ENCODE measurements at regions not wholly inside any gene's neighbourhood (a gene's known extent, or its start where the extent isn't known, plus 50 kb on each side); places are given as distances from the start of the nearest gene placed in this dataset.

DNA sequence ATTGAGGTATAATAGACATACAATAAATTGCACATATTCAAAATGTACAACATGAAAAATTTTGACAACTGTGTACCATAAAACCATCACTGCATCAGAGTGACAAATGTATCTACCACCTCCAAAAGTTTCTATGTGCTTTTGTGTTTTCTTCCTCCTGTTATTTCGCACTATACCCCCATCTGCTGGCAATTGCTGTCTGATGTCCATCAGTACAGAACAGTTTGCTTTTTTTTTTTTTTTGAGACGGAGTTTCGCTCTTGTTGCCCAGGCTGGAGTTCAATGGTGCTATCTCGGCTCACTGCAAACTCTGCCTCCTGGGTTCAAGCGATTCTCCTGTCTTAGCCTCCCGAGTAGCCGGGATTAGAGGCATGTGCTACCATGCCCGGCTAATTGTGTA lies 154.3 kb upstream of the GIMD1 start:
- intact Hi-C loops (cut with DNase I): no loop called here
- Histone ChIP-seq H3K27me3 (ENCODE audit: control insufficient read depth, insufficient read depth) (no peaks in the 10 kb centered on the region), H3K9me3 (ENCODE audit: control insufficient read depth, low read length) (no peaks in the 10 kb centered on the region), H3K27ac (ENCODE audit: low read length) (no peak overlapping the region), H3K4me3 (ENCODE audit: low read length) (no peak overlapping the region), H3K4me1 (ENCODE audit: control insufficient read depth, insufficient read depth, low read length) (no peaks in the 10 kb centered on the region)
- WGBS: 88% methylated on average over 8 of the region's 8 CpGs
- ATAC-seq (no peak), DNase-seq (no peak)

DNA sequence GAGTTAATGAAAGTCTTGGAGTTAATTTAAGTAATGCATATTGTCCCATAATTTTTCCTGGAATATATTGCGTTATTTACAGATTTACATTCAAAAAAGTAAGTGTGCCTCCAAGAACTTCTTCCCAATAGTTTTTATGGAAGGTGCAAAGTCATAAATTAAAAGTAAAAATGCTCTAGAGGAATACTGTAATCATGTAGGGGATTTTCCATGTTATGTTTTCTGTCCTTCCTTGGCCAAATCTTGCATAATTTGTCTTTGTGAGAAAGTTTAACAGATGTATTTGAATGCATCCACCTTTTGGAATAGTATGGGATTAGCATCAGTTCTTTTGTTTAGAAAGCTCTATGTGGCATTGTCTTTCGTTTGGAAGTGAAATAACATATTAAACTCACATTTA lies 144.1 kb upstream of the GIMD1 start:
- intact Hi-C loops (cut with DNase I): no loop called here
- Histone ChIP-seq H3K27me3 (ENCODE audit: control insufficient read depth, insufficient read depth) (no peaks in the 10 kb centered on the region), H3K4me3 (ENCODE audit: low read length) (no peak overlapping the region), H3K4me1 (ENCODE audit: control insufficient read depth, insufficient read depth, low read length) (no peaks in the 10 kb centered on the region), H3K27ac (ENCODE audit: low read length) (no peak overlapping the region), H3K9me3 (ENCODE audit: control insufficient read depth, low read length) (no peaks in the 10 kb centered on the region)
- 67% methylated on average over 2 of the region's 2 CpGs for WGBS
- ATAC-seq (no peak), DNase-seq (no peak)

DNA sequence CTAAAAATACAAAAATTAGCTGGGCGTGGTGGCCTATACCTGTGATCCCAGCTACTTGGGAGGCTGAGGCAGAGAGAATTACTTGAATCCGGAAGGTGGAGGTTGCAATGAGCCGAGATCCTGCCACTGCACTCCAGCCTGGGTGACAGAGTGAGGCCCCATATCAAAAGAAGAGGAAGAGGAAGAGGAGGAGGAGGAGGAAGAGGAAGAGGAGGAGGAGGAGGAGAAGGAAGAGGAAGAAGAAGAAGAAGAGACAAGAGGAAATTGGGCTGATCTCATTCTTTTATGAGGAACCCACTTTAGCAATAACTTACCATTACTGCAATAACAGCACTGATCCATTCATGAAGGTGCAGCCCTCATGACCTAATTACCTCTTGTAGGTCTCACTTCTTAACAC lies 138.9 kb upstream of the GIMD1 start:
- intact Hi-C loops (cut with DNase I): loop anchor here in 1 of 4 donors (10.0 kb wide), 1 partner anchor 243 kb away; no protein-coding TSS in a partner anchor
- no peak for DNase-seq
- no peak overlapping the region for H3K27ac ChIP-seq (ENCODE audit: low read length)
- no peaks in the 10 kb centered on the region for H3K27me3 ChIP-seq (ENCODE audit: control insufficient read depth, insufficient read depth)
- WGBS: 83% methylated on average over 3 of the region's 3 CpGs
- ATAC-seq: no peak
- no peaks in the 10 kb centered on the region for H3K4me1 ChIP-seq (ENCODE audit: control insufficient read depth, insufficient read depth, low read length)
- no peak overlapping the region for H3K4me3 ChIP-seq (ENCODE audit: low read length)
- H3K9me3 ChIP-seq (ENCODE audit: control insufficient read depth, low read length): no peaks in the 10 kb centered on the region

DNA sequence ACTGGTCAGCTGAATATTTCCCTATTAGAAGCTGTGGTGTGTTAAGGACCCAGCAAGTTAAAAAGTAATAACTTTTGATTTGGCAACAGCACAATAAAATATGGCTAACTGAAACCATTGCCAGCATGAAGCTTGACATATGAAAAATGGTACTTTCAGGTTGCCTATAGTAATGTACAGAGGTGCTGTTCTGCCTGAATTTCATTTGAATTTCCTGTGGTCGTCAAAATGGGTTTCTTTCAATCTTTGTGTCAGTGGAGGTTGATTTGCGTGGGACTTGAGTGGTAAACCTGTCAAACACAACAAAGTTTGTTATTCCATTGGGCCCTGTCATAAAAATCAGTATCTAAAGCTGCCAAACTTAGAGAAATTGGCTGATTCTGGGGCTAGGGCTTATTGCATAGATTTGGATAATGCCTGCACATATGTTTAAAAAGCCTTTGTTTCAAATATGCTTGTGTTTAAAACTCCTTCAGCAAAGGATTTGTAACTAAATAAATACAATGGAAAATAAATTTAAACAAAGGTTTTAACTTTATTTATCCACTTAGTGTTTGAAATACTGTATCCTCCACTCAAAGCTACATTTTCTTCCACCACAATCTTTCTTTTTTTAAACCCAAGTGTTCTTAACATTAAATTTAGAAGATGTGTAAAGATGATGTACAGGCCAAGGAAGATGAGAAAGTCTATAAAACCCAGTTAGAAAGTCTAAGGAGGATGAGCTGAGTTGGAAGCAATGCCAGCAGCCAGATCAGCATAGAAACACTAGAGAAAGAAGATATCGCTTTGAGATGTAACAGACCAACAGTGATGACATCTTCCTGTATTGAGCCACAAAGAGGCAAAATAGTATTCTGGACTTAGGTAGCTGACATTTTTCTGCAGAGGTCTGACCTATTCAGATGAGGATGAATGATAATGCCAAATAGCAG lies 134.8 kb upstream of the GIMD1 start:
- DNase-seq (no peak), ATAC-seq (no peak)
- no peak overlapping the region for H3K27ac ChIP-seq (ENCODE audit: low read length)
- no peaks in the 10 kb centered on the region for H3K9me3 ChIP-seq (ENCODE audit: control insufficient read depth, low read length)
- H3K4me3 ChIP-seq (ENCODE audit: low read length): no peak overlapping the region
- intact Hi-C loops (cut with DNase I): loop anchor here in 2 of 4 donors (5.0 to 10.0 kb wide), 3 partner anchors 131 to 239 kb away; partner anchors contain the start of gene GIMD1 (in 1 of the 2)
- H3K27me3 ChIP-seq (ENCODE audit: control insufficient read depth, insufficient read depth): no peaks in the 10 kb centered on the region
- WGBS: 76% methylated on average over 3 of the region's 3 CpGs
- no peaks in the 10 kb centered on the region for H3K4me1 ChIP-seq (ENCODE audit: control insufficient read depth, insufficient read depth, low read length)

DNA sequence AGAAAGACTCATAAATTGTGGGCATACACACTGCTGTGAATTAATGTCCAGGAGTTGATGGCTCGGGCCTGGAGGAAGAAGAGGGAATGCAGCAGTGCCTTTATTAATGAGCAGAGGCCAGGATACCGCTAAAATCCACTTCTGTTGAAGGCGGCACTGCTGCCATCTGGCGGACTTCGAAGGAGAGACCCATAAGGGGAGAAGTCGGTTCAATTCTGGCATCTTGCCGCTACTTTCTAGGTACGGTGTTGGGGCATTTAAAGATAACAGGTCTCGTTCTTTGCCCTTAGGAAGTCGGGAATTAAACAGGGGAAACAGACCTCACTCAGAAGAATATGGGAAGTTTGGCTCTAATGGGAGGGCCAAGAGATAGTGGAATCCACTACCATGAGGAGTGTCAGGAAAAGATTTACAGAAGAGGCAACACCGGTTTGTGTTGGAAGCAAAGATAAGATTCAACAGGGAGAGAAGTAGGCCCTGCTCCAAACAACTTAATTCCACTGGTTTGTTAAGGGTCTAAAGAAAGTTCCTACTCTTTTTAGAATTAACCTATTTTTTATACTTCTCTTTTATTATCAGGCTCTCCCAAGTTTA lies 133.6 kb upstream of the GIMD1 start:
- no peaks in the 10 kb centered on the region for H3K27me3 ChIP-seq (ENCODE audit: control insufficient read depth, insufficient read depth)
- WGBS: 7% methylated on average over 11 of the region's 11 CpGs
- H3K4me1 ChIP-seq (ENCODE audit: control insufficient read depth, insufficient read depth, low read length): no peaks in the 10 kb centered on the region
- no peaks in the 10 kb centered on the region for H3K9me3 ChIP-seq (ENCODE audit: control insufficient read depth, low read length)
- no peak overlapping the region for H3K27ac ChIP-seq (ENCODE audit: low read length)
- peak; percentile 42 to 69 (median 68) for DNase-seq
- peak; percentile 57 for ATAC-seq
- intact Hi-C loops (cut with DNase I): loop anchor here in 2 of 4 donors (5.0 to 10.0 kb wide), 3 partner anchors 130 to 237 kb away; partner anchors contain the start of gene GIMD1 (in 1 of the 2)
- H3K4me3 ChIP-seq (ENCODE audit: low read length): no peak overlapping the region

DNA sequence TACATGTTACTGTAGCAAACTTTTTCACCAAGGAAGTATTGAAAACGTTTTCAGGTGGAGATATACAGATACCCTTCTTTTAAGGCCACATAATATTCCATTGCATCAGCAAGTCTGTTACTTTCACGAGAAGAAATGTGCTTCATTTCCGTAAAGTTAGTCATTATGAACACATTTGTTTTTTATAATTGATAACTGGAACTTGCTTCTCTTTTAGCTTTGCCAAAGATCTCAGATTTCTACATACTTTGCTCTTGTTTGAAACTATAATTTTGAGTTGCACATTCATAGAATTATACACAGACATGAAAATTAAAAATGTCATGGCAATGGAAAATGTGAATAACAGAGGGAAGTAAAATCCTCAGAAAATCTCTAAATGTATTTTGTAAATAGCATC lies 128.7 kb upstream of the GIMD1 start:
- ATAC-seq (no peak), DNase-seq (no peak)
- Histone ChIP-seq H3K4me1 (ENCODE audit: control insufficient read depth, insufficient read depth, low read length) (no peaks in the 10 kb centered on the region), H3K27ac (ENCODE audit: low read length) (no peak overlapping the region), H3K27me3 (ENCODE audit: control insufficient read depth, insufficient read depth) (no peaks in the 10 kb centered on the region), H3K9me3 (ENCODE audit: control insufficient read depth, low read length) (no peaks in the 10 kb centered on the region), H3K4me3 (ENCODE audit: low read length) (no peak overlapping the region)
- 56% methylated on average over 3 of the region's 3 CpGs for WGBS
- intact Hi-C loops (cut with DNase I): no loop called here

DNA sequence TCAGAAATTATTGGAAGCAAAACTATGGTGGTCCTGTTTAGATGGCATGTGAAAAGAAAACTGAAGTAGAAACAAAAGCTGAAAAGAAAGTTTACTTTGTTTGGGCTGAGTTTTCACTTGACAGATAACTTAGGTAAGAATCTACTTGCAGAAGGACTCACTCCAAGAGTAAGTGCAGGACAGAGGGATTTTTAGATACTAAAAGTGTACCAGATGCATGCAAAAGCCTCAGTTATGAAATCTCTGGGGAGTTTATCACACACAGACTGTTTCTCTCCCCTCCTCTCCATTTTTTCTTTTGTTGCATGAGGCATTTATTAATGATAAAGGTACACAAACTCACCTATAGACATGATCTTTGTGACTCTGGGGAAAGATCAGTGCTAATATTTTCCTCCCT lies 127.5 kb upstream of the GIMD1 start:
- intact Hi-C loops (cut with DNase I): no loop called here
- H3K27me3 ChIP-seq (ENCODE audit: control insufficient read depth, insufficient read depth): no peaks in the 10 kb centered on the region
- no peak overlapping the region for H3K27ac ChIP-seq (ENCODE audit: low read length)
- no peaks in the 10 kb centered on the region for H3K9me3 ChIP-seq (ENCODE audit: control insufficient read depth, low read length)
- ATAC-seq: no peak
- no peak overlapping the region for H3K4me3 ChIP-seq (ENCODE audit: low read length)
- H3K4me1 ChIP-seq (ENCODE audit: control insufficient read depth, insufficient read depth, low read length): no peaks in the 10 kb centered on the region
- DNase-seq: no peak

DNA sequence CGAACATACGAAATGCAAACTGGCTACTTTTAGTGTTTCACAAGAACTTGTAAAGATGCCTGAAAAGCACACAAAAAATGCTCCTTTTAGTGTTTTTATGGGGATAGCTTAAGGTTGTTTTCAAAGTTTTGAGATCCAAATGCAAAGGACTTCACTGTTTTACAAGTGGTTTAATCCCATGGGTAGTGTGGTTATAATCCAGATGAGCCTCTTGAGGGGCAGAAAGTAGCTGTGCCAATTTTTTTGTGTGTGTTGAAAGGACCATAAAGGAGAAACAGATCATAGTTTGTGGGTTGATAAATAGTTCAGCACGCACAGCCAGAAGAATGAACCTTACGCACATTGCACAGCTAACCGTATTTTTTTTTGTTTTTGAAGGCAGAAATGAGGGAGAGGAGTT lies 126.9 kb upstream of the GIMD1 start:
- H3K4me3 ChIP-seq (ENCODE audit: low read length): no peak overlapping the region
- intact Hi-C loops (cut with DNase I): no loop called here
- no peaks in the 10 kb centered on the region for H3K4me1 ChIP-seq (ENCODE audit: control insufficient read depth, insufficient read depth, low read length)
- no peak for ATAC-seq
- H3K9me3 ChIP-seq (ENCODE audit: control insufficient read depth, low read length): no peaks in the 10 kb centered on the region
- WGBS: 70% methylated on average over 5 of the region's 5 CpGs
- no peaks in the 10 kb centered on the region for H3K27me3 ChIP-seq (ENCODE audit: control insufficient read depth, insufficient read depth)
- DNase-seq: no peak
- H3K27ac ChIP-seq (ENCODE audit: low read length): no peak overlapping the region

DNA sequence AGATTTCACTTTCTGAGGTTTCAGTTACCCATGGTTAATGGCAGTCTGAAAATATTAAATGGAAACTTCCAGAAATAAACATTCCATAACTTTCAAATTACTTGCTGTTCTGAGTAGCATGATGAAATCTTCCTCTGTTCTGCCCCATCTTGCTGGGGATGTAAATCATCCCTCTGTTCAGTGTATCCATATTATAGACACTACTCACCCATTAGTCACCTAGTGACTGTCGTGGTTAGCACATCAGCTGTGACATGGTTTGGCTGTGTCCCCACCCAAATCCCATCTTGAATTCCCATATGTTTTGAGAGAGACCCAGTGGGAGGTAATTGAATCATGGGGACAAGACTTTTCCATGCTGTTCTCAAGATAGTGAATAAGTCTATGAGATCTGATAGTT lies 125.5 kb upstream of the GIMD1 start:
- Histone ChIP-seq H3K9me3 (ENCODE audit: control insufficient read depth, low read length) (no peaks in the 10 kb centered on the region), H3K4me1 (ENCODE audit: control insufficient read depth, insufficient read depth, low read length) (no peaks in the 10 kb centered on the region), H3K27me3 (ENCODE audit: control insufficient read depth, insufficient read depth) (no peaks in the 10 kb centered on the region), H3K27ac (ENCODE audit: low read length) (no peak overlapping the region), H3K4me3 (ENCODE audit: low read length) (no peak overlapping the region)
- 79% methylated on average over 1 of the region's 1 CpG for WGBS
- no peak for ATAC-seq
- DNase-seq: no peak
- intact Hi-C loops (cut with DNase I): no loop called here

DNA sequence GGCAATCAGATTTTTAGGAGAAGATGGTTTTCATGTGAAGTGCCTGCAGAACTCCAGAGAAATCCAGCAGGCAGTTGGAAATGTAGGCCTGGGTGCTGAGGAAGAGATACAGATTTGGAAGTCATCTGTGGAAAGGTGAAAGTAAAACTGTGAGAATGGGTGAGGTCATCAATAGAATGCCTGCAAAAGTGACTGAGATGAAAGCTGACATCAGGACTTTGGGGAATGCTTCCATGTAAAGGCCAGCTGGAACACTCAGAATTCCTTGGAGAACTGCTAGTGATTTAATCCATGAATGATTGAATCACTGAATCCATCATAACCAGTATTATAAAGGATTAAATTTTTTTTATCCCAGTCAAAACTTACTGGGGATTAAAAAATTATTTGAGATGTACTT lies 124.5 kb upstream of the GIMD1 start:
- Histone ChIP-seq H3K27ac (ENCODE audit: low read length) (no peak overlapping the region), H3K4me3 (ENCODE audit: low read length) (no peak overlapping the region), H3K9me3 (ENCODE audit: control insufficient read depth, low read length) (no peaks in the 10 kb centered on the region), H3K4me1 (ENCODE audit: control insufficient read depth, insufficient read depth, low read length) (no peaks in the 10 kb centered on the region), H3K27me3 (ENCODE audit: control insufficient read depth, insufficient read depth) (no peaks in the 10 kb centered on the region)
- intact Hi-C loops (cut with DNase I): no loop called here
- no peak for DNase-seq
- no peak for ATAC-seq

DNA sequence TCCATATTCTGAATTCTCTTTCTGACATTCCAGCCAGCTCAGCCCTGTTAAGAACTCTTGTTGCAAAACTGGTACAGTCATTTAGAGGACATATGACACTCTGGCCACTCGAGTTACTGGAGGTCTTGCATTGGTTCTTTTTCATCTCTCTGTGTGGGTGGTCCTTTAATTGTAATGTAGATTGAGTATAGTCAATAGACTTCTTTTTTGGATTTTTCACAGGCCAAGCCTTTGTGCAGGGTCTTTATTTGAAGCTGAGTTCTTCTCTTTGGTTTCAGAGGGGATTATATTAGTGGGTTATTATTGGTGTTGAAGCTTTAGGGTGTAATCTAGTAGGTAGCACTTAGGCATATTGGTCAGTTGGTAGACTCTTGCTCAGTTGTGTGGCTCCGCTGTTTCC lies 118.0 kb upstream of the GIMD1 start:
- no peaks in the 10 kb centered on the region for H3K9me3 ChIP-seq (ENCODE audit: control insufficient read depth, low read length)
- H3K27ac ChIP-seq (ENCODE audit: low read length): no peak overlapping the region
- DNase-seq (no peak), ATAC-seq (no peak)
- WGBS: 54% methylated on average over 2 of the region's 2 CpGs
- H3K27me3 ChIP-seq (ENCODE audit: control insufficient read depth, insufficient read depth): no peaks in the 10 kb centered on the region
- no peaks in the 10 kb centered on the region for H3K4me1 ChIP-seq (ENCODE audit: control insufficient read depth, insufficient read depth, low read length)
- no peak overlapping the region for H3K4me3 ChIP-seq (ENCODE audit: low read length)
- intact Hi-C loops (cut with DNase I): no loop called here

All from right cardiac atrium (tissue), 5 donors.